8988T (cell line): ENCODE measurements at regions not wholly inside any gene's neighbourhood (a gene's known extent, or its start where the extent isn't known, plus 50 kb on each side); places are given as distances from the start of the nearest gene placed in this dataset.
"Not testable (repeated sequence)": the region's sequence is repeated elsewhere in the genome, so short reads cannot be mapped to it uniquely, and the experiment has no call there.

Experiments used
- DNase-seq: peaks from one replicate; pipeline ENCODE4 v3.0.0; 2011

DNA sequence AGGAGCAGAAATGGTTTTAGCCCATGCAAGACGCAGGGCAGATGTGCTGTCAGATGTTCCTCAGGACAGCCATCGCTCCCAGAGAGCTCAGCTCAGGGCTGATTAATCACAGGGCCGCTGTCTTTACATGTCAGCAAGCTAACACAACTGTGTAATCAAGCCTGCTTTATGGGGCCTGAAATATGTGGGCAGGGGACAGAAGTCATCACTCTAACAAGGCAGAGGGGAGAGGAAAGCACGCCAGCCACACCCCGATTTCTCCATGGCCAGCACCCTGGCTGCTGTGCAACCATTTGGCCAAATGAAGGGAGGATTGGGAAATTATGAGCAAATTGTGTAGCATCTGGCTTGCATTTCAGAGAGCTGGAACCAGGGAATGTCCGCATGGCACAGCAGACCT, 368.8 kb downstream of the NPHP4 start:
- DNase-seq, result no peak

DNA sequence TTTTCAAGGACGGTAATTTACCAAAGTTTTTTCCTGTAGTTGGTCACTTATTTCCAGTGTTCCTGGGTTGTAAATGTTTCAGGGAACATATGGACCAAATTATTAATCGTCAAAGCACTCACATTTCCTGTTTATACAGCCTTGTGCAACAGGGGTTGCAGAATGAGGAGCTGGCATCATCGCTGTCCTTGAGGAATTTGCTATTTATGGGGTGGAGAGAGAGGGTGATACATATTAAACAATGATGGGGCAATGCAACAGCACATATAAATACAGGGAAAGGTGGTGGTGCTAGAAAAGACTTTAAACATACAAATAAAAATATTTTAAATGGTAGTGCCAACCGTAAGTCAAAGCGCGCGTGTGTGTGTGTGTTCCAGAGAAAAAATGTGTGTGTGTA, 369.8 kb downstream of the NPHP4 start:
- DNase-seq, result no peak

DNA sequence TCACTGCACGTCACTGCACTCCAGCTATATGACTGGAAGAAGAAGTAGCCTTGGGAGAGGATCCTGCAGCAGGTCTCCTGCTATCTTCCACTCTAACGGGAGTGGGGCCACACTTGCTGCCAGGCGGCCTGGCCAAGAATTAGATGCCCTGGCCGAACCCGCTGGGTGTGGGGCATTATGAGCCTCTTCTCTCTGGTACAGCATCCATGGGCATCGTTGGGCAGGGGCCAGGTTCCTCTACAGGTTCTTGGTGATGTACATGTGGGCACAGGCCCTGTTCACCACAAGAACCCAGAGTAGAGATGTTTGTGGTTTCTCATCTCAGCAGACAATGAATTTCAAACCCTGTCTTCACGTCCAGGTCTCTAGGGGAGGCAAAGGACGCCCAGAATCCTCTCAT, 370.5 kb downstream of the NPHP4 start:
- no peak for DNase-seq

DNA sequence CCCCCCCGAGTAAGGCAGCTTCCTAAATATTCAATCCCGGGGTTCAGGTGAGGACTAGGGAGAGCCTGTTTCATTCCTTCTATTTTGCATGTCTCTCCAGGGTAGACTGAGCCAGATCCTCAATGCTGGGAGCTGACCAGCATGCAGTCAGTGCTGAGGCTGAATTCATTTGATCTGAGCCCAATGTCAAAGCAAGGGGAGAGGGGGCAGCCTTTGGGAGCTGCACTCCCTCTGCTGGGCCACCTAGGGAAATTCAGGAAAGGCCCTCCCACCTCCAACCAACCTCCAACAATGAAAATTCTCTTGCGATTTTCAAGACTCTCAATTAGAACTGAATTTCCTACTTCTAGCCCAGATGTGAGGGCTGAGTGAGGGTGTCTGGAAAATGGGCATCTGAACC, 371.2 kb downstream of the NPHP4 start:
- no peak for DNase-seq

DNA sequence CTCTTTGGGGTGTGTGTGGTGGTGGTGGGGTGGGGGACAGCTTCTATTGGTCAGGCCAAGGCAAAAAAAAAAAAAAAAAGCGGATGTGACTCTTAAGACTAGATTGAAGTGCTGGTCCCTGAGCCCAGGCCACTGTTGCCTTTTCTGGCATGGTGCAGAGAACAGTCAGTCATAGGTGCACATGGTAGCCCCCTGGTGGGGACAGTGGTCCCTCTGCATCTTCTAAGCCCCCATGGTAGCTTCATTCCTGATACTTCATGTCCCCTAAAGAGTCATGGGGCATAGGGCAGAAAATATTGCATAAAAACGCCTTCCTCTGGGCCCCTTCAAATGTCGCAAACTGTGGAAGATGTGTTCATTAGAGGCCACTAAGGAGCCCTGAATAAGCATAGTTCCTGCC, 371.8 kb downstream of the NPHP4 start:
- no peak for DNase-seq

DNA sequence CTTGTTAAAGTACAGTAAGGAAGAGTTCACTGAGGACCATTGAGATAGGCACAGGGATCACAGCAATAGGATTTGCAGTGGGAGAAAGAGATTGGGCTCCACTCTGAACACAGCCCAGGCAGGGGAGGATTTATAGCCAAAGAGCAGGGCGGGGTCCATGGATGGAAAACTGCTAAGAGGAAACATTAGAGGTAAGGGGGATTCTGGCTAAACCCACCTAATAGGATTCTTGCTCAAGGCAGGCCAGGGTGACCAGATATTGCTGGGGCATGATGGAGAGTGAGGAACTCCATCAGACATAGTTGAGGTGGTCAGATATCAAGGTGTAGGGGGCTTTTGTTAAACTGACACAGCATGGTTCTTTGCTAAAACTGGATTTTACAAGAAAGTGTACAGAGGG, 372.8 kb downstream of the NPHP4 start:
- no peak for DNase-seq

DNA sequence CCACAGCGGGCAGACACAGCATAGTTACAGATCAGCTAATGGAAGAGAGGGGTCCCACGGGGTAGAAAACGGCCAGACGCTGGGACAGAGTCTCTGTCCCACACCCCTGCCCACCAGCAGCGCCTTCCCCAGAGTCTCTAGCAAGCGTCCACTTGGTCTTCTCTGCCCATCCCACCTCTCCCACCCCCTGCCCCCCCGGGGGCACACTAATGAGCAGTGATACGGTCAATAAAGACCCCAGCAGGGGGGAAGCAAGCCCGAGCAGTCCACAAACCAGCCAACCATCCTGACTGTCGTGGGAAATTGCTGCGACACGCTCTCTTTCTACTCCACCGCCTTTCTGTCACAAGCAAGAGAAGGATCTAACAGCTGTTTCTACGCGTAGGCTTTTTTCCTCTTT, 374.7 kb downstream of the NPHP4 start:
- no peak for DNase-seq

DNA sequence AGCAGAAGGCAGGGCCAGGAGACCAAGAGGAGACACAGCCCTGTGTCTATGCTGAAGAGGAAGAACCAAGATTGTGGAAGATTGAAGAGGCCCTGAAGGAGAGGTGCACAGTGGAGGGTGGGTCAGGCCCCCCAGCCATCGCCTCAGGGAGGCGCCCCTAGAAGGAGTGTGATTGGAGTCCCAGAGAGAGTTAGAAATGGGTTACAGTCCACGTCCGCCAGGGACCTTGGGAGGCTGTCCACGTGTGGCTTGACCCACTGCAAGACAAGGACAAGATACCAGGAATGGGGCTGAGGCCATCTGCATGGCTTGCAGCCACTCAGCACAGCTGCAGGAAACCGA, 375.1 kb downstream of the NPHP4 start:
- DNase-seq, result no peak

DNA sequence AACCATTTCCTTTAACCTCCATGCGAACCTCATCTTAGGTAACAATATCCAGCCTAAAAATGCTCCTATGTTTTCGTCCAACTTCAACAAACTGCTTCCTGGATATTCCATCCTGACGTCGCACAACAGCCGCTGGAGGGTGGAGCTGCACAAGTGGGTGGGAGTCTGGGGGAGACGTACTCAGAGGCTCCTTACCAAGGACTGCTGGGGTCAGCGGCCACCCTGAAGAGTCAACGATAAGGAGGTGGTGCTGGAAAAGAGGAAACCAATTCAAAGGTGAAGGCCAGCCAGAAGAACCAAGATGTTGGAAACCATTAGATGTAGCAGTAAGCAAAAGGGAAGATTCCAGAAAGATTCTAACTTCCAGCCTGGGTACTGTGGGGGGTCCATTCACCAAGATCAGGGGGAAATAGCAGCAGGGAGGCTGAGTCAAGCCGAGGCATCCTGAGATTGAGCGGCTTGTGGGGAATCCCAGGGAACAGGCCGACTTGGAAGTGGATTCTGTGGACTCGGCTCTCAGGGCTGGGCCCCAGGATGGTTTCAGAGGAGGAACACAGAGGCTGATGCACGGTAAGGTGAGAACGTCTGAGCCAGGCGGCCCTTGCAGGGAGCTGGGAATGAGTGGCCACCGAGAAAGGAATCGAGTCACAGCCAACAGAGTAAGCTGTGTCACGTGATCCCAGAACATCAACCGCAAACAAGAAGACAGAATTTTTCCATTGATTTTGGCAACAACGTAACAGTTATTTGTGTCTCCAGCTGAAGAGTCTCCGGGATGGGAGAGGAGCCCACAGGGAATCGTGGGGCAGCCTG, 375.7 kb downstream of the NPHP4 start:
- no peak for DNase-seq

DNA sequence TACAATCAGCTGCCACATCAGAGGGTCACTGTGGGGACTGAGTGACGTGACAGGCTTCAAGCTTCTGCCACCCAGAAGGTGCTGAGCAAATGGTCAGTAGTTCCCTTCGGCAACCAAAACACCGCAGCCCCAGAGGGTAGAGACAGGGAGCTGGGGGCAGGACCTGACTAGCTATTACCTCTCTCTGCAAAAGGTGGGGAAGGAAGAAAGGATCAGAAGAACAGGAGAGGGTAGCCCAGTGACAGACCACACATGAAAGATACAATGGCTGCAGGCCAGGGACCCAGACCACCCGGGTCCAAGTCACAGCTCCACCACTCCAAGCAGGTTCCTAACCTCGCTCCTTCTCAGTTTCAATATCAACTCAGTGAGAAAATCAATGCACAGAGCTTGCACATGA, 377.1 kb downstream of the NPHP4 start:
- DNase-seq, result no peak

DNA sequence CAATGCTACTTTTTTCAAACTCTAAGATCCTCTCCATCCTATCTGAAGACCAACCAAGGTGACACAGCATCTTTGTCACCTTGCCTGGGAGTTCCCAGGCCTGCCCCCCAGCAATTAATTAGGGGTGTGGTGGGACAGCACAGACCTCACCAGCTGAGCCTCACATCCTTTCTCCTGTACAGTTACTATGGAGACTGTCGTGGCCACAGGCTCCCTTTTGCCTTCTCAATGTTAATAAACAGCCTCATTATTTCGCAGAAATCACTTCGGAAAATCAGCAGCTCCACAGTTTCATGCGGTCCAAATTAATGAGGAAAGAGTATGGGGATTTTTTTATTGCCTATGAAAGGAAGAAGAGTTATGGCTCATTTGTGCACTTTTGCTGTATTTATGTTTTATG, 378.3 kb downstream of the NPHP4 start:
- DNase-seq, result no peak

DNA sequence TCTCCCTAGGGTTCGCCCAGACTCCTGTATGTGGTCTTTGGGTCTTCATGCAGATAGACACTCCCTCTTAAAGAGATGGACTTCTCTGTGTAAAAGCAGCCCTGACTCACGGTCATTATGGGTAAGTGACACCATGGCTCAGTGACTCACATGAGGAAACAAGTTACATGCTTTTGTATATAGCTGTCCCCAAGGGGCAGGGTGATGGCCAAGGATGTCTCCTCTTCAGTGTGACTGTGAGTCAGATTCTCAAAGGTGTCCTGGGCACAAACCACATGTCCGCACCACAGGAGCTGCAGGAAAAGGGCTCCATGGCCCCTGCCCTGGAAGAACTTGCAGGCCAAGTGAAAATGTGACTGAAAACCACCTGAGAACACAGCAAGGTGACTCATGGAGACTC, 380.4 kb downstream of the NPHP4 start:
- no peak for DNase-seq

DNA sequence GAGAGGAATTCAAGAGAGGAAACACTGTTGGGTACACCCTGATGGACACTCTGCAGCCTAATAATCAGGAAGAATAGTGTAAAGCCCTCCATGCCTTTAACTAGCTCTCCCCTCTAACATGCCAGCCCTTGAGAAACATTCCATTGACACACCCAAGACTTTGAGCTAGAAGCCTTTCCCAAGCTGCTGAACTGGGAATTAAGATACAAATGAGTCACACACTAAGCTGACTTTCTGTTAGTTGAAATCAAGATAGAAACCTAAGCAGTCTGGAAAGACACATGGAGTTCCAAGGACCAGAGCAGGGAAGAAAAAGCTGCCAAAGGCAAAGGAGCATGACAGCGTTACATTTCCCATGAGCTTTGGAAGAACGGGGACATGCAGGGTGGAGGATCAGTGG, 380.8 kb downstream of the NPHP4 start:
- DNase-seq, result no peak

DNA sequence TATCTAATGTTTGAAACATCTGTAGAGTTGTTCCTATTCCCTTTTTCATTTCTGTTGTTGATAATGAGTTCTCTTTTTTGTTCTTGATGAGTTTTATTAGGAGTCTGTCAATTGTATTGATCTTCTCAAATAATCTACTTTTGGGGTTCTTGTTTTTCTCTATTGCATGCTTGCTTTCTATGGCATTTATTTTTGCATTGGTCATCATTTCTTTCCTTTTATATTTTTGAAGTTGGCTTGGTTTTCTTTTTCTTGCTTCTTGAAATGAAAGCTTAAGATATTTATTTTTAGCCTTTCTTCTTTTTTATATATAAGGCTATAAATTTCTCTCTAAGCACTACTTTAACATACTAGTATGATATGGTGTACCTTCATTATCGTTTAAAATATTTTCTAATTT, 381.8 kb downstream of the NPHP4 start:
- DNase-seq, result no peak

DNA sequence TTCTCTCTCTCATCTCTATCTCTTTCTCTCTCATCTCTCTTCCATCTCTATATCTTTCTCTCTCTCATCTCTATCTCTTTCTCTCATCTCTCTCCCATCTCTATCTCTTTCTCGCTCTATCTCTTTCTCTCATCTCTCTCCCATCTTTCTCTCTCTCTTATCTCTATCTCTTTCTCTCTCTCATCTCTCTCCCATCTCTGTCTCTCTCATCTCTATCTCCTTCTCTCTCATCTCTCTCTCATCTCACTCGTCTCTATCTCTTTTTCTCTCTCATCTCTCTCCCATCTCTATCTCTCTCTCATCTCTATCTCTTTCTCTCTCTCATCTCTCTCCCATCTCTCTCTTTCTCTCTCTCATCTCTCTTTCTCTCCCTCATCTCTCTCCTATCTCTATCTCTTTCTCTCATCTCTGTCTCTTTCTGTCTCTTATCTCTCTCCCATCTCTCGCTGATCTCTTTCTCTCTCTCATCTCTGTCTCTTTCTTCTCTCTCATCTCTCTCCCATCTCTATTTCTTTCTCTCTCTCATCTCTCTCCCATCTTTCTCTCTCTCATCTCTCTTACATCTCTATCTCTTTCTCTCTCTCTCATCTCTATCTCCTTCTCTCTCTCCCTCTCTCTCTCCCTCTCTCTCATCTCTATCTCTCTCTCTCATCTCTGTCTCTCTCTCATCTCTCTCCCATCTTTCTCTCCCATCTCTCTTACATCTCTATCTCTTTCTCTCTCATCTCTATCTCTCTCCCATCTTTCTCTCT, 388.7 kb downstream of the NPHP4 start:
- no peak for DNase-seq

DNA sequence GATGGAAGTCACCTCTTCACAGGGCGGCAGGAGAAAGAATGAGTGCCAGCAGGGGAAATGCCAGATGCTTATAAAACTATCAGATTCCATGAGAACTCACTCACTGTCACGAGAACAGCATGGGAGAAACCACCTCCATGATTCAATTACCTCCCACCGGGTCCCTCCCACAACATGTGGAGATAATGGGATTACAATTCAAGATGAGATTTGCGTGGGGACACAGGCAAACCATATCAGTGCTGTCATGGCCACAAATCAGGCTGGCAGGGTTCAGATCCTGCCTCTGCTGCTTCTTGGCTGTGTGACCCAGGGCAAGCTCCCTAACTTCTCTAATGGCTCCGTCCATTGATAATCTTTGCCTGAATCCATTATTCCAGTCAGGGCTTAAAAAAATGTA, 389.5 kb downstream of the NPHP4 start:
- DNase-seq, result not testable (repeated sequence)

DNA sequence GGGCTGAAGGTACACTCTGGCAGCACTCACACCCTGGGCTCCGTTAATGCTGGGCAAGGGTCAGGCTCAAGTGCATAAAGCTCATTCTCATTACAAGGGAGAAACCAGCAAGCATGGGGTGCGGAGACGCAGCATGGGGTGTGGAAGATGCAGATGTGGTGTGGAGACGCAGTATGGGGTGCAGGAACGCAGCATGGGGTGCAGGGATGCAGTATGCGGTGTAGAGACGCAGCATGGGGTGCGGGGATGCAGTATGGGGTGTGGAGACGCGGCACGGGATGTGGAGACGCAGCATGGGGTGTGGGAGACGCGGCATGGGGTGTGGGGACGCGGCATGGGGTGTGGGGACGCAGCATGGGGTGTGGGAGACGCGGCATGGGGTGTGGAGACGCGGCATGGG, 390.7 kb downstream of the NPHP4 start:
- DNase-seq, result no peak

DNA sequence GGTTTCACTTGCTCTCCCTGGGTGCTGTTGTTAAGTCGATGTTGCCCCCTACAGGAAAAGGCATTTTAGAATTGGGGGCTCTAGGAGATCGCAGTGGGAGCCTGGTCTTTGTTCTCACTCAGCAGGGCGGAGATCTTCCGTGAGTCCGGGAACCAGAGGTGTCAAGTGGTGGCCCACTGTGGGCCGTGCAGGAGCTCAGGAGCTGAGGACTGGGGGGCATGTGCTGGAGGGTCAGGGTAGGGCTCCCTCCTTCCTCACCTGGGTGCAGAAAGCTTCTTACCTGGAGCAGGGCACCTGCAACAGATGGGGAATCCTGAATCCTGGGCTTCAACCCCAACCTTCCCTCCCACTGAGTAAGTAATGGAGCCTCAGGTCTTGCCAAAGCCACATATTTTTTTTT, 392.7 kb downstream of the NPHP4 start:
- DNase-seq, result no peak

DNA sequence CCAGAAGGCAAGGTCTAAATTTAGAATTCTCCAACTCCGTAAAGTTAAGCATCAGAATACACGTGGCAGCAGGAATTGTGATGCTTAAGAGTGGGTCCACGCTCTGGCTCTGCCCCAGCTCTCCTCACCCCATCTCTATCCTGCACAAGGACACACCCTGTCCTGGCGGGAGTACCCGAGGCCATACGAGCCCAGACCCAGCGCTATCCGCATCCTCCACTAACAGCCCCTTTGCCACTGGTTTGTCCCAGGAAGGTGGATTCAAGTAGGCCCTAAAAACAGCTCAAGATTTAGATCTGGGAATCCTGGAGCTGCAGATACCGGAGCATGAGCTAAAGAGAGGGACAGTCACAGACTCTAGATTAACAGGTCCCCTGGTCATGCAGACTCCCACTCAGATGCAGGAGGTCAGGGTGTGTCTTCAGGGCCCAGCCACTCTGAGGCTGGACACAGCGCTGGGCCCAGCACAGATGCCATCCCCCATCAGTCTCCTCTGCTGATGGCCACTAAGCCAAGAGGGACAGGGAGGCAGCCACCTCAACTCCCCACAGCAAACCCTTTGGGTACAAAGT, 393.3 kb downstream of the NPHP4 start:
- no peak for DNase-seq

DNA sequence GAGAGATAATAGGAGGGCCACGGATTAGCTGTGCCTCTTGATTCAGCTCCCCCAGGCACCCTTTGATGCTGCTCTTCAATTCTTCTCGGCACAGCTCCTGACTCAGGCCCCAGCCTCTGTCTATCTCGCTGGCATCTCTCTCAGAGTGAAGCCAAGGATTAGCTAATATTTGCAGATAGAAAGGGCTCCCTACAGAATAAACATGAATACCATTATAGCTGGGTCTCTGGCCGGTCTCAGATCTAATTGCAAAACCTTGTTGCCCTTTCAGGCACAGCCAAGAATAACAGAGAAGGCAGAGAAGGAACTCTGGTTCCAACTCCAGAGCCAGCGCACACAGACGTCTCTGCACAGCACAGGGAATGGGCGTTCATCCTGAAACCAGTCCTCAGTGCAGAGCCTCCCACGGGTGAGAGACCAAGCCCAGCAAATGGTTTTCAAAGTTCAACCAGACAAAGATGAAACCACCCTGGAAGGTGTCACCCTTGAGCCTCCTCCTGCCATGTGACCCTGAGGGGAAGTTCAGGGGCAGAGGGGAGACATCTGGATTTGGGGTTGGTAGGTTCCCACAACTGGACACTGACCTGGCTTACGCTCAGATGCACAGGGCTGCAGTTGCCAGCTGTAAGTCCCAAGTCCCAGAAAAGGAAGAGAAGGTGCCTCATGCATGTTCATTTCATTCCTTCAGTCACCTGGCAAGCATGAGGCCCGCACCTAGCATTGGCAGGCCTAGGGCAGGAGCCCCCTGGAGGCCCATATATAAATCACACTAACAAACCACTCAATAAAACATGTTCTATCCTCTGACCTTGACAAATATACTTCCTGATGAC, 394.0 kb downstream of the NPHP4 start:
- no peak for DNase-seq

DNA sequence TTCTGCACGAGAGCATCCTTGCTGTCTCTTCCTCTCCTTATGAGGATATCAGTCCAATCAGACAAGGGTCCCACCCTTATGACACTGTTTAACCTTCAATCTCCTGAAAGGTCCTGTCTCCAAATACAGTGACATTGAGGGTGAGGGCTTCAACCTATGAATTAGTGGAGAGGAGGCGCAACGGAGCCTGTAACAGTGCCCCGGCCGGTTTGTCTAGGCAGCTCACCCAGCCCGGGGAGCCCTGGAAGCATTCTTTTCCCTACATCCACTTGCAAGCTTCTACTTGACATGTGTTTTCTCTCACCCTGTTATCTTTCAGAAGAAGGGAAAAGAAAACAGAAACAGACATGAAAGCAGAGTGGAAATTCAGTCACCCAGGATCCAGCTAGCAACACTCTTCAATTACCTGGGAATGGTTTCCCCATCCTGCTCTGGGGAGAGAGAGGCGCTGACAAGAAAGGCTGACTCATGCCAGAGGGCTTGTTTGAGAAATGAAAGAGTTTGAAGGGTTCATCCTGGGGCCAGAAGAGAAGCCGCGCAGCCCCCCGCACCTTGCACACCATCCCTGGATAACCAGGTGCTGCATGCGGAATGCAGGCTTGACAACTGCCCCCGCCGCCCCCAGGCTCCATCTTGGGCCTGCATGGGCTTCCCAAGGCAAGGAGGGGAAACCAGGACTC, 394.9 kb downstream of the NPHP4 start:
- no peak for DNase-seq

DNA sequence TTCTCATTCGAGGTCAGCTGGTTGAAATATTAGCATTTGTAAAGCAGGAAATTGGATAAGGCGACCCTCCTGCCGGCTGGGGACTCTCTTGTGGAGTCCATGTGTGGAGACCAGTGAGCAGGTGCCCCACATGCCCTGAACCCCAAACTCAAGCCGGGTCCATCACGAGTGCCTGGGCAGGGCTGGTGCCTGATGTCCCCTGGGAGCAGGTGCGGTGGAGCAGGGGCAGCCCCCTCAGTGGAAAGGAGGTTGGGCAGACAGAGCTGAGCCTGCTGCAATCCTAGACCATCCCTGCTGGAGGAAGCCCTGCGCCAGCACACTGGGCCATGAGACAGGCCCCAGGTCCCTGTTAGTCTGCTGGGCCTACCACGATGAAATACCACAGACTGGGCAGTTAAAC, 395.6 kb downstream of the NPHP4 start:
- DNase-seq, result no peak
